Stomach (tissue), 4 donors: ENCODE measurements at regions not wholly inside any gene's neighbourhood (a gene's known extent, or its start where the extent isn't known, plus 50 kb on each side); places are given as distances from the start of the nearest gene placed in this dataset.

Experiments used
- CTCF ChIP-seq, 7 experiments: fragments of 450-650 bp in 4 of 7; fragments of 200-600 bp in 3 of 7; sonication (generic) in 3 of 7; IDR thresholded peaks; one replicate each; pipeline ENCODE4 v1.5.1; 2016 to 2019; ENCODE audit warnings: antibody characterized with exemption in 7 of 7, control low read depth in 2 of 7, mild to moderate bottlenecking in 1 of 7
- EP300 ChIP-seq: sonication (generic); formaldehyde crosslinking; IDR thresholded peaks from one replicate; pipeline ENCODE4 v1.6.1; 2017; ENCODE audit warnings: antibody characterized with exemption
- POLR2A ChIP-seq, 4 donors: fragments of 450-650 bp; IDR thresholded peaks; one replicate each; pipeline ENCODE4 v1.6.1; 2016; ENCODE audit warnings: antibody characterized with exemption in 4 of 4, control low read depth in 2 of 4, mild to moderate bottlenecking in 1 of 4, moderate library complexity in 1 of 4
- POLR2AphosphoS5 ChIP-seq, 3 donors: sonication (generic); formaldehyde crosslinking; IDR thresholded peaks; one replicate each; pipeline ENCODE4 v1.6.1; 2016; ENCODE audit warnings: antibody characterized with exemption in 3 of 3

- TF ChIP-seq CTCF (IDR thresholded peaks at IDR 0.05) = no peak
- TF ChIP-seq EP300 = no peak
- TF ChIP-seq POLR2A (IDR thresholded peaks at IDR 0.05) = no peak
- TF ChIP-seq POLR2AphosphoS5 (IDR thresholded peaks at IDR 0.05) = no peak
Observed at GRCh38 chr3:59514865-59515482, 465.1 kb upstream of the CFAP20DC start.
